Left colon (tissue), 2 donors: ENCODE measurements at regions not wholly inside any gene's neighbourhood (a gene's known extent, or its start where the extent isn't known, plus 50 kb on each side); places are given as distances from the start of the nearest gene placed in this dataset.
"Not testable (repeated sequence)": the region's sequence is repeated elsewhere in the genome, so short reads cannot be mapped to it uniquely, and the experiment has no call there.

Source experiments
- ATAC-seq: fragments of 200-7000 bp; cut with Tn5 transposase; one replicate; pipeline ENCODE4 v1.9.1; 2020; ENCODE audit warnings: mild to moderate bottlenecking, moderate library complexity
- DNase-seq, 2 donors: peaks; one replicate each; pipeline ENCODE4 v3.0.0-alpha.2; 2020
- intact Hi-C, 2 donors: fragments of 100-400 bp; cut with DNase I in 1 of 2; cut with micrococcal nuclease in 1 of 2; formaldehyde crosslinking; loops; one replicate each; pipeline versions ENCODE4 v1.11.2 to v1.14.0; 2022; cut with DNase I, micrococcal nuclease
- donor health status: DM: no; HTN: no; CAD: no.
- donor health status: DM: yes; HTN: yes; CAD: no.

DNA sequence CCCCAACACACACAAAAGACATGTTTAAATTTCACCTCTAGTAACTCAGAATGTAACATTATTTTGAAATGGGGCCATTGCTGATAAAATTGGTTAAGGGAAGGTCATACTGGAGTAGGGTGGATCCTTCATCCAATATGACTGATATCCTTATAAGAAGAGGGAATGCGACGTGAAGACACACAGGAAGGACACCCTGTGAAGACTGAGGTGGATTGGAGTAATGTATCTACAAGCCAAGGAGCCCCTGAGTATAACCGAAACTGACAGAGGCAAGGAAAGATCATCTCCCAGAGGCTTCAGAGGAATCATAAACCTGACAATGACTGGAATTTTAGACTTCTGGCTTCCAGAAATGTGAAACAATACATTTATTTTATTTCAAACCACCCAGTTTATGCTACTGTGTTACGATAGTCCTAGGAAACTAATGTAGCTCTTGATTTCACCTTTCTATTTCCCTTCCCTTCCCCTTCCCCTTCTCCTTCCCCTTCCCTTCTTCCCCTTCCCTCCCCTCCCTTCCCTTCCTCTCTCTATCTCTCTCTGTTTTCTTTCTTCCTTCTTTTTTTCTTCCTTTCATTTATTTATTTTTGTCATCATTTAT is 1775.4 kb downstream of the LRRC4C start:
- ATAC-seq (no peak), DNase-seq (no peak)
- intact Hi-C loops, result no loop called here

DNA sequence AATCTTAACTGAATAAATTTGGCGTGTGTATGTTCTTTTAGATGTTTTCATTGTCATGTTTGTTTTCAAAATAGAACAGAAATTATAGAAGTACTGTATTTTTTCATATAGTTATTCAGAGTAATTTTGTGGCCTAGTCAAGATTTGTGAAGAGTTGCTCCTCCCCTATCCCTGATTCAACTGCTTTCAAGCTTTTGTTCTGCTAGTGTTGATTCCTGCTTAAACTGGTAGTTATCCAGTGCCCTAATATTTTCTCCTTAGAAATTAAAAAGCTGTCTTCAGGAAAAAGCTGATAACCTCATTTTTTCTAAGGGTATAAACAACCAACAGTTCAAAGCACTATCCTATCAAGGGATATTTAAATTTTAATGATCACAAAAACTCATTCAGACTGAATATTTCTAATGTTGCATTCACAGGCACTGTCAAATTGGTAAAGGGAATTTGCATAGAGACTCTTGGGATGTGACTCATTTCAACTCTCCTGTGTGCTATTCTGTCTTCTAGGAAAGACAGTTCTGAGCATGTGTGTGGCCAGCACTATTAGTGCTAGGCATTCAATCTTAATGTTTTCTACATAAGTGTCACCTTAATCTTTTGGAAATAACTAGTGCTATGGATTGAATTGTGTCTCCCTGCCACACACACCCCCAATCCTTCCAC is 1776.0 kb downstream of the LRRC4C start:
- DNase-seq (no peak), ATAC-seq (no peak)
- intact Hi-C loops, result no loop called here

DNA sequence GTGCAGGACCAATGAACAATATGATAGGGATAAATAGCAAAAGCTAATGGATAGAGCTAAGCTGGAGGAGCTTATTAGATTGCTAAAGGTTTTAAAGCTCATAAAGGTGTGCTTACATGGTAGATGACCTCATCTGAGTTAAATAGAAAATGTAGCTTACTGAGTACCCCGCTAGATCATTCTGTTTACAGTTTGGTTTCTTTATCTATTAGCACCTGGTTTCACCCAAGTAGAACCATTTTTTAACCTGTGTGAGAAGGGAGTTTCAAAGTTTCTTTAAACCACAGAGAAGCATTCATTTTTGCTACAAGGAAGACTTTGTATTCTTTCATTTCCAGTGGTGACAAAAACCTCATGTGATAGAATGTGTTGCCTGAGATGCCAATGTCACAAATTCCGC is 1778.0 kb downstream of the LRRC4C start:
- intact Hi-C loops, result no loop called here
- ATAC-seq, result no peak
- DNase-seq, result no peak

DNA sequence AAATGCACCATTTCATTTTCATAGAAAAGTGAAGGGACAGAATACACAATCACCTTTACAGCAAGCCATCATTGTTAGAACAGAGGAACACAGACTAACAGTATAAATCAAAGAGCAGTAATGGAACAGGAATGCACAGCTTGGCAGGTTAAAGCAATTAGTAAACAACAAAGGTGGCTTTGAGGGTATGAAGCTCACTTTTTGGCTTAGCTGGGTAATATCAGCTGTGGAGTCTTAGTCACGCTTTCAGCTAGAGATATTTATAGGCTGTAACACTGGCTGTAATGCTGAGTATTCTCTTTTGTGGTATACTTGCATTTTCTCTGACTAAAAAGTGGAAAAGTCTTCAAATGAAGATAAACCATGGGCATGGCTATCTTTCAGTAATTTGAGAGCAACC is 1780.5 kb downstream of the LRRC4C start:
- no peak for ATAC-seq
- intact Hi-C loops, result no loop called here
- no peak for DNase-seq

DNA sequence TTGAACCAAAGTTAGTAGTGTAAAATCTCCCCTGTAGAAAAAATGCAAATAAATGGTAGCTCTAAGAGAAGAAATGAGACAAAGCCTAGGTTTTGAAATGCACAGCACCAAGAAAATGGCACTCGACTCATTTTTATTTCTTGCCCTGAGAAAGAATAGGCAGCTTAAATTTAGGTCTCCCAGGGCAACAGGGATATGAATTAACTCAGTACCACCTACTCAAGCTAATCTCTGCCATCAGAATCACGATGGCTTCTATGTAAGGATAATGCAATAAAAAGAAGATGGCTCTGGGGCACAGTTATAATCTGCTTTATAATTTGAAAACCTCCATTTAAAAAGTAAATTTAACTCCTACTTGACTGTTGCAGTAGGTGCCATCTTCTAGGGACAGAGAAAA is 1784.3 kb downstream of the LRRC4C start:
- ATAC-seq (no peak), DNase-seq (no peak)
- intact Hi-C loops, result no loop called here

DNA sequence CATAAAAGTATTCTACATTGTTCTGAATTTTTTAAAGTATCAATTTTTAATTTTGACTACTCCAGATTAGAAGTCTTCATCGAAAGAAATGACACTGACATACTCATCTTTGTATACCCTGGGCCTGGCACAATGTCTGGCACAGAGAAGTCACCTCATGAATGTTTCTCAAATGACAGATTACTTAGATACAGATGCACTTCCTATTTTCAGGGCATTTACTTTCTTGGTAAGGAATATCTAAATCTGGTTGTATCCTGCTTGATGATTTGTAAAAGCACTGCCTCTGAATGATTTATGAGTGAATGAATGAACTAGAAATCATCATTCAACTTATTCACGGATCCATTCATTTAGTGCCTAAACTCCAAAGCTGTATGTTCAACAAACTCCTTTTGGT is 1784.7 kb downstream of the LRRC4C start:
- no peak for ATAC-seq
- intact Hi-C loops, result no loop called here
- DNase-seq, result no peak

DNA sequence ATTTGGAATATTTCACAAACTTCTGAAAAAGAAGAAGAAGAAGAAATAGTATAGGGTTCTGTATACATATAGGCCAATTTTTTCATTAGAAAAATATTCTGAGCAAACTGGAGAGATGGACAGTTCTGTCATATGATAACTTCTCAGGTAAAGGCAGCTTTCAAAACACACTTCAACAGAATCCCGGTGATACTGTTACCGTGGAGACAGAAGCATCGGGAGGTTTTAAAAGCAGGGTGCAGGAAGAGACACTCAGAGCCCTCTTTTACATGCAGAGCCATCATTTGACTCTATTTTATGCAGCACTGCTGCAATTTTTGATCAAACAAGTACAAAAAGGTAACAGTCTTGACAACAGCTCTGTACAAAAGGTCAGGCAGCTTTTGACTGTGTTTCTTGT is 1785.4 kb downstream of the LRRC4C start:
- intact Hi-C loops, result no loop called here
- no peak for DNase-seq
- no peak for ATAC-seq

DNA sequence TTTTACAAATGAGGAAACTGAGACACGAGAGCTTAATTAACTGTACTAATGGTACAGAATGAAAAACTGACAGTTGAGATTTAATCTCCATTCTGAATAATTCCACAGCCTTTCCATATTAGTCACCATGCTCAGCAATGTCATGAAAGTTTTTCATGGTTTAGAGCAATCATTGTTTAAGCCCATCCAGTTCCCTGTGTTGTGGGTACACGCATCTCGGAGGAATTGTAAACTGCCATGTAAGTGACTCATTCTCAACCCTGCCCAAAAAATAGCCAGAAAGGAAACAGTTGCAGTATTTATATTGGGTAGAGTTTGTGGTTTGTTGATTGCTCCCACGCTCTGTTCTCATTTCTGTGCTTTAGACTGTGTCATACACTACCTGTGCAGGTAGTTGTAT is 1790.8 kb downstream of the LRRC4C start:
- ATAC-seq, result no peak
- intact Hi-C loops, result no loop called here
- DNase-seq, result no peak

DNA sequence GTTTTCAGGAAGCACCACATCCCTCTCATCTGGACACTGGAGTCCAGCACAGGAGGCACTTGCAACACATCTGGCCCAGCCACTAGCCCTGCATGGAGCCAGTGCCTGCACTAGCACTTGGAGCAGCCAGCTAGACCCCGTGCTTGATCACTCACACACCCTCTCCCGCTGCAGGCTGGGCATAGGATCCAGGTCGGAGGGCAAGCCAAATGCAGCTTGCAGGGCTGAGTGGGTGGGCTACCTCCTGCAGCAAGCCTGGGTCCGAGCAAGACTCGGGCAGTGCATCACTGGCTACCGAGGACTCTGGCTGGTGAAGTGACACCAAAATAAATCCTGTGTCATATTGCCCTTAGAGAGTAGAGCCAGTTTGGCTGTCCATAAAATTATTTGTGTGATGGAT is 1795.4 kb downstream of the LRRC4C start:
- DNase-seq (no peak), ATAC-seq (no peak)
- intact Hi-C loops, result no loop called here

DNA sequence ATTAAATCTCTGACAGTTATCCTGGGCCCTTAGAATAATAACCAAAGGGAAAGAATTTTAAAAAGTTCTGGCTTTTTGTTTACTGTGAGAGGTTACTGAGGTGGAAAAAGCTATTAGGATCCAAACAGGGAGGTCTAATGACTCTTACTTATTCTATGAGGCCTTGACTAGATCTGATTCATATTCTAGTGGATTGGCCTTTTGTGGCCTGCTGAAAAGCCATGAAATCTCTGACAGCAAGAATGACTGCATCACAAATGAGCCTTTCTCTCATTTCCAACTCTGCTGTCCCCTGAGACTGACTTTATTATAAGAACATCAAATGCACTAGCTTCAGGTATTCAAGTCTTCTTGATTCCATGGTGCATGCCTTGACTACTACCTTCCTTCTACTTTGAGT is 1797.6 kb downstream of the LRRC4C start:
- intact Hi-C loops, result no loop called here
- no peak for ATAC-seq

DNA sequence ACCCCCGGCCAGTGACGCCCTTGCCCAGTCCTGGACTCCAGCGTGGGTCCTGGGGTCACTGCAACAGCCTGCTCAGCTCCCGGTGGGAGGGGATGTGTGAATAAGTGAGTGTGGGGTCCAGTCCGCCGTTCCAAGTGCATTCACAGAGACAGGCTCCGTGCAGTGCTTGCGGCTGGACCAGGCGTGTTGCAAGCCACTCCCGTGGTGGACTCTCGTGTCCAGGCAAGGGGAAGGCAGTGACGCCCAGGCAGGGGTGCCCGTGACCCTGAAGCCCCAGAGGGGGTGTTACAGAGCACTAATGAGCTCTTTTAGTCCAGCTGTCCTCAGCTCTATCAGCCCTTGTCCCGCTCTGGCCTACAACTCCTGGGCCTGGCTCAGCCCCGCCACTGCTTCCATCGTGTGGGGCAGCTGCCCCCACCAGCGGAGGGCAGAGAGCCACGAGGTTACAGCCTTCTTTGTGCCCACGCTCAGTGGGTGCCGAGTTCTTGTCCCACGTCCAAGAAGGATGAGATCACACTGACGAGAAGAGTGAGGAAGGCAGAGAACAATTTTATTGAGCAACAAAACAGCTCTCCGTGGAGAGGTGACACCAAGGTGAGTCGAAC is 1807.5 kb downstream of the LRRC4C start:
- no peak for DNase-seq
- intact Hi-C loops, result no loop called here
- ATAC-seq, result no peak

More for the DNA sequence above, 1797.6 kb downstream of the LRRC4C start:
- no peak for DNase-seq

DNA sequence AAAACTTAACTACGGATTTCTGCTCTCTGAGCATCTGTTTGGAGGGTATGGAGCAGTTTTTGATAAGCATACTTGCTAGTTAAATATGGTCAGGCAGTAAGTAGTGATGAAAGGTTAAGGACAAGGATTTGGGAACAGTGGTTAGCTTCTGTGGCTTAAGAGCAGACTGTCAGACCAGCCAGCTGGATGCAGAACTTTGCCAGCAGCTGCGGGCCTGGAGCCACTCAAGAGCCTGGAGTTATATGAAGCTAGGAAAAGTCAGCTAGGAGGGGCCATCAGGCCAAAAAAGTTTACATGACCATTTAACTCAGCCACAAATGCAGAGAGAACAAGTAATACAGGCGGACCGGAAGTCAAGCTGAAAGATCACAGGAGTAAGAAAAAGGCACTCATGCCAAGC is 1817.7 kb downstream of the LRRC4C start:
- intact Hi-C loops, result no loop called here
- ATAC-seq (no peak), DNase-seq (no peak)

DNA sequence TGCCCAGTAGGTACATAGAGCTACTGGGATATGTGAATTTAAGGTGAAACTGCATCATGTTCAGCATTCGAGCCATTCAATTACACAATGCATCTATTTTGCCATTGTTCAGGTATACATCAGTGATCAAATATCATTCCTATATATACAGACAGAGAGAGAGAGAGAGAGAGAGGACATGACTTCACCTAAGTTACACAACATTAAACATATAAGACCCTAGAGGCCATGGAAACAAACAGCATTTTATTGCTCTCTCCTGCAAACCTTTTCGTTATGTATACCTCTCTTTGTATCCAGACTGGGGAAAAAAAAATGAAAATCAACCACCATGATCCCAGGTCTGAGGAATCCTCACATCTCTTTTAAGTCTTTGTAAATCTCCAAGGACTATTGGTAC is 1829.1 kb downstream of the LRRC4C start:
- no peak for DNase-seq
- no peak for ATAC-seq
- intact Hi-C loops, result no loop called here

DNA sequence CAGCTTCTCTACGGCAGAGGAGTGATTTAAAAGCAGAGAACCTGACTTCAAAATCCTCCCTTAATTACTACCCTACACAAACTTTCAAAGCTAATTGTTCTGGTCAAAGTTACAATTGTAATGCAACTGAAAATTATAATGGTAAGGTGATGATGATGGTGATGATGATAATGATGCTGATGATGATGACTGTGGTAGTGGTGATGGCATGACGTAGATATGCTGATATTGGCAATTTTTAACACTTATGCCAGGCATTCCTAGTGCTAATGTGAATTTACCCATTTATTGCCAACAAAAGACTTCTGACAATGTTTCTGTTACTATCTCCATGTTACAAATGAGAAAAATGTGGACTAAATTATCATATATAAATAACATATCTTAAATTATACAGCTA is 1831.1 kb downstream of the LRRC4C start:
- DNase-seq (no peak), ATAC-seq (no peak)
- intact Hi-C loops, result no loop called here

DNA sequence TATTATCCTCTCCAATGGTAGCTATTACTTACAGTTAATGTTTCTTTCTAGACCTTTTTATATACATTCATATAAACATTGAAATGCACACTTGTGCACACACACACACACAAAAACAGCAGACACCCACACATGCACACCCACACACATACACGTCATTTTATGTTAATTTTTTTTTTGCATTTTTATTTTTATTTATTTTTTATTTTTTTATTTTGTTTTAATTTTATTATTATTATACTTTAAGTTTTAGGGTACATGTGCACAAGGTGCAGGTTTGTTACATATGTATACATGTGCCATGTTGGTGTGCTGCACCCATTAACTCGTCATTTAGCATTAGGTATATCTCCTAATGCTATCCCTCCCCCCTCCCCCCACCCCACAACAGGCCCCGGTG is 1839.1 kb downstream of the LRRC4C start:
- DNase-seq, ATAC-seq, intact Hi-C loops: not testable (repeated sequence)

DNA sequence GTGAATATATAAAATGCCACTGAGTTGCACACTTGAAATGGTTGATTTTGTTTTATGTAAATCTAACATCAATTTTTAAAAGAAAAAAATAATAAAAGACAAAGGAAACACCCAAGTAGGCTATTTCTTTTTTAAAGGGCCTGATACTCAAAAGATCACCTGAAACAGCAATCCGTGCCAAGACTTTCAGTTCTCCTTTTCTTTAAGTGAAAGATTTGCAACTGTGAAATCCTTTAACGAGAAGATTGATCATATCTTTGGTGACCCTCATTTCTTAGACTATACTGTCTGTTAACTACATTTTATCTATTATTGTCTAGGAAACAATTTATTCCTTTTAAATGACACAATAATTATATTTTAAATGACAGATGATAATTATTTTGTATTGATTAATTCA is 1841.5 kb downstream of the LRRC4C start:
- DNase-seq, result no peak
- no peak for ATAC-seq
- intact Hi-C loops, result no loop called here

DNA sequence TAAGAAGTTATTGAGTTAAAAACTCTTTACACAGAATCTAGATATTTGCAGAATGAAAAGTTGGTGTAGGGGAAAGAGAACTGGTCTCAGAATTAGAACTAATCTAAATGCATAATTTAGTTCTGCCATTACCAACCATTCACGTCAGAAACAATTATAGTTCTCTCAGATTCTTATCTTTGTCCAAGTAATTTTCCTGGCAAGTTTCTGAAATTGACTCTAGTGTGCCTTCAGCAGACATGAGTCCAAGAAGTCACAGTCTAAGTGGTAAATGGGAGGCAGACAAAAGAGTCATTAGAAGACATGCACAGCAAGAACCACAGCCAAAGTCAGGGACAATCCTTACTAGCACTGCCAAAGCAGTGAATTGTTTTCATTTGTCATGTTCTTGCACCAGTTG is 1870.1 kb downstream of the LRRC4C start:
- ATAC-seq (no peak), DNase-seq (no peak)
- intact Hi-C loops, result no loop called here

DNA sequence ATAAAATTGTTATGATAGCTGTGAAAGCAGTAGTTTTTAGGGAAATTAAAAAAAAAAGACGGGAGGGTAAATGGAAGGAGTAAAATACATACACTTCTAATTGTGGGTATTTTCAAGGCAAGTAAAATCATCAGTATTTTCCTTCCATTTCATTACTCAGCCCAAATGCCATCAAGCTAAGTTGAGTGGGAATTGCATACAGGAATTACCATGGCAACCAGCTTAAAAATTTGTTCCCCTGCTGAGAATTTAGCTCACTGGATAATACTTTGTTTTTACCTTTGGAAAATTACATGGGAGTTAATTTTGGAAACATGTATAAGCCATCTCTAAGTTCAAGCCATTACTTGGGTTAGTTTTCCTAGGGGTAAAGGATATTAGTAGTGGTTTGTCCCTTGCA is 1873.4 kb downstream of the LRRC4C start:
- DNase-seq (no peak), ATAC-seq (no peak)
- intact Hi-C loops, result no loop called here

DNA sequence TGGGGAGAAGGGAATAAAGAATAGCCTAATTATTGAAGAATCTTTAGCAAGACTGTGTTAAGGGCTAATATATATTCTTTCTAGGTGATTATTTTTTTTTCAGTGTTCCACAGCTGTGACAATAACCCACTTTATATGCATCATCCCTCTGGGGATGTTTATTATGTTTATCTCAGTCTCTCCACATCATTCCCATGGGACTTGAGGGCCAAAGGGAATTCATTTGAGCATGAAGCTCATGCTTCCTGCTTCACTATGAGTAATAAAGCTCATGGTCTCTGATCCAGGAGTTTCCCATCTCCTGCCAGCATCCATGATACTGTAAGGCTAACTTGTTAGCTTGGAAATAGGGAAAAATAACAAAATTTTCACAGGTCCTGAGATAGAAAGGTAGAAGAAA is 1888.4 kb downstream of the LRRC4C start:
- ATAC-seq (no peak), DNase-seq (no peak)
- intact Hi-C loops, result no loop called here

DNA sequence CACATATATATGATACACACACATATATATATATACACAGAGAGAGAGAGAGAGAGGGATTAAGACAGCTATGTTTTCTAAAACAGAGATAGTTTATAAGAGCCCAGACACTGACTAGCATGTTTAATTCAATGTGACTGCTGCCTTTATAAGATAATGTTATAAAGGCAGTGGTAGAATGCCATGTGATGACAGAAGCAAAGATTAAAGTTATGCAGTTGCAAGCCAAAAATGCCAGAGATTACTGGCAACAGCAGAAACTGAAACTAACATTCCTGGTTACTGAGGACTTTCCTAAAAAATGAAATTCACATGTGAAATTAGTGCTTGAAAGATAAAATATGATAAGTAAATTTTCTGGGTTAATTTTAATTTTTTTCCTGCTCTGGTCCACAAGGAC is 1888.9 kb downstream of the LRRC4C start:
- no peak for DNase-seq
- intact Hi-C loops, result no loop called here

DNA sequence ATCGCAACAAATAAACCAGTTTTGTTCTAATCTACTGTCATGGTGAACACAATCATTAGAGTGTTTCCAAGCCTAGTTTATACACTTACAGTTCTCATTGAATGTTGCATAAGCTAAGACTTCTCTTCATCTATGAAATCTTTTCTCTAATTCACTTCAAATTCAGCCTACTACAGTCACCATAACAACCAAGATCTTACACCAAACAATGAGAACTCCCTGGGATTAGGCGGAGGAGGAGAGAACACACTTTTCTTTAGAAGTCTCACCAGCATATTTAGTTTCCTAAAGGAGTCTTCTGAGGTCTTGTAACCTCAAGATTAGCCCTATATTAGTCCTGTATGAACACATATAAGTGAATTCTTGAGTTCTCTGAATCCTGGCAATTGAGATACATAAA is 1889.7 kb downstream of the LRRC4C start:
- ATAC-seq (no peak), DNase-seq (no peak)
- intact Hi-C loops, result no loop called here

More for the DNA sequence above, 1888.9 kb downstream of the LRRC4C start:
- ATAC-seq, result no peak
